Fibroblast of villous mesenchyme (primary cell): ENCODE measurements at regions not wholly inside any gene's neighbourhood (a gene's known extent, or its start where the extent isn't known, plus 50 kb on each side); places are given as distances from the start of the nearest gene placed in this dataset.

Experiments used
- DNase-seq: peaks from one replicate; pipeline ENCODE4 v3.0.0-alpha.2; 2010; ENCODE audit warnings: low read depth
- H3K4me3 ChIP-seq: 2 replicates; pipeline ENCODE4 v1.5.1; 2011; ENCODE audit warnings: low read depth, mild to moderate bottlenecking, low read length
- TF ChIP-seq, protein P1 (sequence below): IDR thresholded peaks from 2 replicates; pipeline ENCODE4 v1.5.1; 2012; ENCODE audit warnings: low read depth, mild to moderate bottlenecking, low read length; ENCODE audit not compliant: insufficient read depth

- H3K4me3 ChIP-seq: no peak overlapping the region
- TF ChIP-seq, protein P1, sequence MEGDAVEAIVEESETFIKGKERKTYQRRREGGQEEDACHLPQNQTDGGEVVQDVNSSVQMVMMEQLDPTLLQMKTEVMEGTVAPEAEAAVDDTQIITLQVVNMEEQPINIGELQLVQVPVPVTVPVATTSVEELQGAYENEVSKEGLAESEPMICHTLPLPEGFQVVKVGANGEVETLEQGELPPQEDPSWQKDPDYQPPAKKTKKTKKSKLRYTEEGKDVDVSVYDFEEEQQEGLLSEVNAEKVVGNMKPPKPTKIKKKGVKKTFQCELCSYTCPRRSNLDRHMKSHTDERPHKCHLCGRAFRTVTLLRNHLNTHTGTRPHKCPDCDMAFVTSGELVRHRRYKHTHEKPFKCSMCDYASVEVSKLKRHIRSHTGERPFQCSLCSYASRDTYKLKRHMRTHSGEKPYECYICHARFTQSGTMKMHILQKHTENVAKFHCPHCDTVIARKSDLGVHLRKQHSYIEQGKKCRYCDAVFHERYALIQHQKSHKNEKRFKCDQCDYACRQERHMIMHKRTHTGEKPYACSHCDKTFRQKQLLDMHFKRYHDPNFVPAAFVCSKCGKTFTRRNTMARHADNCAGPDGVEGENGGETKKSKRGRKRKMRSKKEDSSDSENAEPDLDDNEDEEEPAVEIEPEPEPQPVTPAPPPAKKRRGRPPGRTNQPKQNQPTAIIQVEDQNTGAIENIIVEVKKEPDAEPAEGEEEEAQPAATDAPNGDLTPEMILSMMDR: no peak
- no peak for DNase-seq
Measured at GRCh38 chr1:58983633-58984245, 199.9 kb upstream of the JUN start.

- DNase-seq: peak; percentile 68
- H3K4me3 ChIP-seq: no peak overlapping the region
- TF ChIP-seq, protein P1: no peak
Measured at GRCh38 chr1:58986996-58987767, 203.3 kb upstream of the JUN start.

DNA sequence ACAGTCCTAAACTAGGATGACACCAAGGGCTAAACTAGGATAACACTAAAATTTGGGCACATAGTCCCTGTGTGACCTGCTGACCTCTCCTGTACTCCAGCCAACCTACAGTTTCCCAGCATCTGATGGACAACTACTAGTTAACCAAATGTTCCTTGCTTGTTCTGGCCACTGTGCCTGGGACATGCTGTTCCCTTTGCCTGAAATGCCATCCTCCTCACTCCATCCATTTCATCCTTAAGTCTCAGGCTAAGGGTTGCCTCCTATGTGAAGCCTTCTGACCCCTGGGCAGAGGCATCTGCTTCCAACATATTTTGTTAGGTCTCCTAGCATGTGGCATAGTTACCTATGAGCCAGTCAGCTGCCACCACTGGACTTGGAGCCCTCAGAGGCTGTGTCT is 204.9 kb upstream of the JUN start:
- TF ChIP-seq, protein P1: no peak
- H3K4me3 ChIP-seq: no peak overlapping the region
- no peak for DNase-seq

DNA sequence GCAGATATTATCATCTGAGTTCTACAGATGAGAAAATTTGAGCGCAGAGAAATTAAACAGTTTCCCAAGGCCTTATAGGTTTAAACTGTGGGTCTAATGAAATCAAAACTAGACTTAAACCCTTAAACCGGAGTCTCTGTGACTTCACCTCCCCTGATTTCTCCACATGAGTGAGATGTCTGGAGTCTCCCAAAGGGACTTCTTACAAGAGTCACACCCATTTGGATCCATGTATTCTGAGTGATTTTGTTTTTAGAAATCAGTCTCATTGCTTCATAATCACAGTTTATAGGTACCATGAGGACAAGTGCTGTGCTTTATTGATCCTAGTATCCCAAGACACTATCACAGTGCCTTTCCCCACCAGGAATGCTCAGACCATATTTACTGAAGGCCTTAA is 206.0 kb upstream of the JUN start:
- H3K4me3 ChIP-seq: no peak overlapping the region
- TF ChIP-seq, protein P1: no peak

GRCh38 chr1:58991305-58991704 is 207.5 kb upstream of the JUN start:
- TF ChIP-seq, protein P1: no peak
- no peak overlapping the region for H3K4me3 ChIP-seq

More for the DNA sequence above, 206.0 kb upstream of the JUN start:
- no peak for DNase-seq

DNA sequence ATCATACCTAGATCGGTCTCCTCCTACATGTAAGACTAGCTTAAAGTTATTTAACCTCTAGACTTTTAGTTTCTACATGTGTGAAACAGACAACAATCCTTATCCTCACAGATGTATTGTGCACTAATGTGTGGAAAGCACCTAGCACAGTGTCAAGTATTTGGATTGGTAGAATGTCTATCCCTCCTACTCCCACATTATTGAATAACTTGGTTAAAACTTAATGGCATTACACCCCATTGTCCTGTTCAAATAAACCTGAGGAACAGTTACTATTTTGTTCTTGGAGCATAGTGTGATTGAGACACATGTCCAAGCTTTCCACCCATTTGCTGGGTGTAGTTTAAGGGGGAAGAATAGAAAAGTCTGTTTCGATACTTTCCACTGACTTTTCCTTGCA is 208.8 kb upstream of the JUN start:
- no peak overlapping the region for H3K4me3 ChIP-seq
- DNase-seq: no peak
- TF ChIP-seq, protein P1: no peak

More at GRCh38 chr1:58991305-58991704, 207.5 kb upstream of the JUN start:
- DNase-seq: no peak
